HG02943 (cell line): ENCODE measurements at regions not wholly inside any gene's neighbourhood (a gene's known extent, or its start where the extent isn't known, plus 50 kb on each side); places are given as distances from the start of the nearest gene placed in this dataset.

Experiments
- ATAC-seq: cut with Tn5 transposase; IDR thresholded peaks from one replicate; pipeline ENCODE4 v1.9.1; 2021; ENCODE audit warnings: mild to moderate bottlenecking, low read depth, moderate library complexity; ENCODE audit not compliant: unreplicated experiment

GRCh38 chr18:39365836-39366485, 1800.4 kb upstream of the CELF4 start:
- no peak for ATAC-seq

- ATAC-seq: no peak
These were observed 1794.5 kb upstream of the CELF4 start for GRCh38 chr18:39360072-39360471.

- no peak for ATAC-seq
These were observed 1794.0 kb upstream of the CELF4 start for GRCh38 chr18:39359636-39360035.

- no peak for ATAC-seq
These were observed 1785.3 kb upstream of the CELF4 start for GRCh38 chr18:39350945-39351344.

- ATAC-seq: no peak
These were observed 1784.2 kb upstream of the CELF4 start for GRCh38 chr18:39349801-39350200.

GRCh38 chr18:39348757-39349156, 1783.2 kb upstream of the CELF4 start:
- no peak for ATAC-seq

- ATAC-seq: no peak
These were observed 1782.1 kb upstream of the CELF4 start for GRCh38 chr18:39347701-39348100.

GRCh38 chr18:39346916-39347315, 1781.3 kb upstream of the CELF4 start:
- no peak for ATAC-seq

- ATAC-seq: no peak
These were observed 1779.7 kb upstream of the CELF4 start for GRCh38 chr18:39345321-39345720.

- no peak for ATAC-seq
These were observed 1778.9 kb upstream of the CELF4 start for GRCh38 chr18:39344487-39344886.

- no peak for ATAC-seq
These were observed 1775.5 kb upstream of the CELF4 start for GRCh38 chr18:39341129-39341528.

GRCh38 chr18:39340418-39340817, 1774.8 kb upstream of the CELF4 start:
- ATAC-seq: no peak

GRCh38 chr18:39329496-39330275, 1764.1 kb upstream of the CELF4 start:
- no peak for ATAC-seq

GRCh38 chr18:39326772-39327171, 1761.2 kb upstream of the CELF4 start:
- ATAC-seq: no peak

GRCh38 chr18:39325973-39326372, 1760.4 kb upstream of the CELF4 start:
- ATAC-seq: no peak

- ATAC-seq: no peak
These were observed 1753.5 kb upstream of the CELF4 start for GRCh38 chr18:39319141-39319540.

- ATAC-seq: no peak
These were observed 1752.9 kb upstream of the CELF4 start for GRCh38 chr18:39318462-39318861.

- no peak for ATAC-seq
These were observed 1752.4 kb upstream of the CELF4 start for GRCh38 chr18:39318008-39318407.

- no peak for ATAC-seq
These were observed 1749.0 kb upstream of the CELF4 start for GRCh38 chr18:39314595-39314994.

GRCh38 chr18:39313992-39314391, 1748.4 kb upstream of the CELF4 start:
- ATAC-seq: no peak

- ATAC-seq: no peak
These were observed 1745.6 kb upstream of the CELF4 start for GRCh38 chr18:39311111-39311712.
